CMK (cell line): ENCODE measurements at regions not wholly inside any gene's neighbourhood (a gene's known extent, or its start where the extent isn't known, plus 50 kb on each side); places are given as distances from the start of the nearest gene placed in this dataset.

ENCODE experiments used
- DNase-seq: peaks from one replicate; pipeline ENCODE4 v3.0.0-alpha.2; 2010; ENCODE audit warnings: low read depth

DNA sequence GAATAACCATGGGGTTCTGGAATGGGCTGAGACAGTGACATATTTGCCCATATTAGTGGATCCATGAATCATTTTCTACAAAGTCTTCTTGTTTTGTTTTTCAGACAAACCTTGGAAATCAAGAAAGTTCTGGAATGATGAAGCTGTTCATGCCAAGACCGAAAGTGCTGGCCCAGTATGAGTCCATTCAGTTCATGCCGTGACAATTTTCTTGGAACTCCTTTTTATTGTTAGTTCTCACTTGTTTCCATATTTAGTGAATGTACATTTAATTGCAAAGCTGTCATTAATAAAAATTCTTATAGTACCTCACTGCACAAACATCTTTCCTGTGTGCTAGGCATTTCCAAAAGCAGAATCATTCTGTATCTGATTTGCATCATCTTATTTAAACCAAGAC lies 100.6 kb upstream of the KCNJ15 start:
- DNase-seq, result no peak

- DNase-seq, result peak; percentile 47
Measured at GRCh38 chr21:38159355-38159754, 97.4 kb upstream of the KCNJ15 start.

GRCh38 chr21:38165466-38166172 lies 91.2 kb upstream of the KCNJ15 start:
- no peak for DNase-seq

DNA sequence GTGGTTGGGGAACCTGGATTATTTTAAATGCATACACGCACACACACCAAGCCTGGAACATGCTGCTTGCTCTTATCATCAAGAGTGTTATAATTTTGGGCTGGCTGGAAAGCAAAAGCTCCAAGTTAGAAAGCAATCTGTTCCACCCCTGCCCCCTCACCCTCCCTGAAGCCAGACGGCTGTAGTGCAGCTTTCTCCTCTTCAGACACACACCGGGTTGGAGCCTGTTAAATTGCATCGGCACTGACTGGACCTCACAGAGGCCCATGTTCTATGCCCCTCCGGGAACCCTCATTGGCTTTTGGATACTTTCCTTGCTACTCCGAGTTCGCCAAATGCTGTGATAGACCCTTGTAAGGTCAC lies 90.6 kb upstream of the KCNJ15 start:
- DNase-seq, result no peak

GRCh38 chr21:38167345-38167744 lies 89.4 kb upstream of the KCNJ15 start:
- DNase-seq, result no peak

DNA sequence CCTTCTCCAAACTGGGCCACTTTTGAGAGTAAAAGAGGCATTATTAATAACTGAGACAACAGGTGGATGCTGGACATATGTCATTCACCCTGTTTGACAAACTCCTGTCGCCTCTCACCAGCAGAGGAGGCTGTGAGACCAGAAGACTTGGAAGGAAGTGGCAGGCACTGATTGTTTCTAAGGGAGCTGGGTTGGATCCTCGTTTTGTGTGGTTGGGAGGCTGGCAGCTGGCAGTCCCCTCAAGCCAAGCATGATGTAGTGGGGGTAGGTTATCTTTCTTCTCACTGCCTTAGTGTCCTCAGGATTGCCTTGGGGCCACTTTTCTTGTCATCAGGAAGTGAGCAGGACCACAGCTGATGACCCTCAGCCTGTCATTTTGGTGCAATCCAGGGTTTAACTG lies 86.5 kb upstream of the KCNJ15 start:
- no peak for DNase-seq

- DNase-seq, result no peak
Measured at GRCh38 chr21:38170704-38171682, 85.8 kb upstream of the KCNJ15 start.

DNA sequence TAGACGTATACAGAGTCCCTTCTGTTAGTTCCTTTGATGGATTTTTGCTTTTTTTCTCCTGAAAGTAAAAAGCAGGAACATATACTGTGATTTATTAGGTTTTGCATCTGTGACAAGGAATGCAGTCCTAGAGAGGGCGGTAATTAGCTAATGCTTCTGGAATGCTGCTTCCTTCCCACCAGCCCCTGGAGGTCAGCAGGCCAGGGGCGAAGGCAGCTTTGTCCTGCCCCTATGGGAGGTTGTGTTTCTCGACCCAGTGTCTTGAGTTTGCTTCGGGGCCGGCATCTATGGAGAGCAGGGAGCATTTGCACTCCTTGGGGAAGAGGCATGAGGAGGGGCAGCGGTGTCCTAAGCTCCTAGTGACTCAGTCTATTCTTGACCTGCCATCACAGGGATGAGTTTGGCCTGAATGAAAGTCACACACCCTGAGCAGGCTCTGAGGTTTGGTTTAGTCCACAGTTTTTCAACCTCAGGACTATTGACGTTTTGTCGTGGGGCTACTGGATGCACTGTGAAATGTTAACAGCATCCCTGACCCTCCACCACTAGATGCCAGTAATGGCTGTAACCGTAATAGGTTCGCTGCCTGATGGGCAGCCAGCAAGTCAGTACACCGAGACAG lies 85.0 kb upstream of the KCNJ15 start:
- DNase-seq, result no peak

- DNase-seq, result no peak
Measured at GRCh38 chr21:38173276-38174035, 83.3 kb upstream of the KCNJ15 start.

DNA sequence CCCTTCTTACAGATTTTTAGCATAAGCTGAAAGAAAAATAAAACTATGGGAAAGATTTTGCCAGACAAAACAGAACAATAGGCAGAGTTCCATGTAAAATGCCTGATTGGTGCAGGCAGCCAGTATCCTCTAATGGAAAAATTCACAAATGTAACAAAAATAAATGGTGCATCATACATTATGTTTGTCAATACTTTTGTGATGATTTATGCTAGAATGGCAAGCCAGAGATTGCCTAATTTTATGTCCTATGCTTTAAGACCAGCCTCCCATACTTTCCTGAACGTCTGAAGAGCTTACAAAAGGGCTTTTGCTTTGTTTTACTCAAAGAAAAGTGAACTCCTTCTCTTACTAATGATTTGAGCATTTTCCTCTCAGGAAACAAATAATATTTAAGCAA lies 81.5 kb upstream of the KCNJ15 start:
- no peak for DNase-seq

DNA sequence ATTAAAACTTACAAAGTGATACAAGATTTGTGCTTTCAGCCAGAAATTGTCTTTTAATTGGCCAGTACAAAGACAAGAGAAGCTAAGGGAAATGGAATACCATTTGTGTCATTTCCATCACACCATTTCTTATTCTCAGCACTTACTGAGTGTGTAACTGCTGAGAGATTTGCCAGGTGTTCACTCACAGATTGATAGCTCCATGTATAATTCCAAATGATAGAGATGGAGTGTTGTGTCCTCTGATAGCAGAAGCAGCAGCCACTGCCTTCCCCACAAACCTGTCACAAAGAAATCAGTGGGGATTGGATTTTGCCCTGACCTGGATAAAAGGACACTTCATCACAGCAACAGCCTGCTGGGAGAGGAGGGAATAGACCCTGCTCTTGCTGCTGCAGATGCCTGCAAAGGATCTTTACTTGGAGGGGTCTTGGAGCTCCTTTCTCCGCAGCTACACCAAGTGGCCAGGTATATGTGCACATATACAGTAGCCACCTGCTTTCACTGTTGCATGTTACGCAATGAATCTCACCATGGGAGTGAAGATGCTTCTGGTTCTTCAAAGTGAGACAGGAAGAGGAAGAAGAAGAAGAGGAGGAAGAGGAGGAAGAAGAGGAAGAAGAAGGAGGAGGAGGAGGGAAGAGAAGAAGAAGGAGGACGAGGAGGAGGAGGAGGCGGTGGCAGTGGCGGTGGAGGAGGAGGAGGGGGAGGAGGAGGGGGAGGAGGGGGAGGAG lies 78.7 kb upstream of the KCNJ15 start:
- DNase-seq, result no peak

DNA sequence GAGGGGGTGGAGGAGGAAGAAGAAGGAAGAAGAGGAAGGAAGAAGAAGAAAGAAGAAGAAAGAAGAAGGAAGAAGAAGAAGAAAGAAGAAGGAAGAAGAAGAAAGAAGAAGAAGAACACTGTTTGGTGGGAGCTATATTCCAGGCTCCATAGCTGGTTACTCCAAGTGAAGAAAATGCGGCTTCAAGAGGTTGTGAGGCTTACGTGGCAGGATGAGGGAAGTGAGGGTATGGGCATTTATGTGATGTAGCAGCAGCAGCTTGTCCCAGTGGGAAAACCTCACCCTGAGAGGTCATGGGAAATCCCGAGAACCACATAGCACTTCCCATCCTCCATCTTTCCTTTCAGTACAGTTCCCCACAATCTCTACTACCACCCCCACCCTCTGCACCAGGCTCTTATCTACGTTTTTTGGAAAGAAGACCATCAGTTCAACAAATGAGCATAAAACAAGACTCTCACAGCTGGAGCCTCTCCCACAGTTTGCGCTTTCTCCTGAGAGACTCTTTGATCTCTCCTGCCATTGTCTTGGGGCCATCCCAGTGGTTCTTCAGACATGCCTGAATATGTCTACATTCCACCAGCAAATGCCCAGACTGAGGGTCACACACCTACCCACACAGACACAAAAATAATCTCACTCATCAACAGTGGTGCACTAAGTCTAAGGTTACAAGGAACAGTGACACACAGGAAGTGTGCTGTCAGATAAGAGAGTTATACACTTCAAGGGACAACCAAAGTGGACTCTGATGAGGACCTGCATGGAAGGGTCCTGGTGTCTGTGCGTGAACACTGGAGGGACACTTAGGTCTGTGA lies 77.9 kb upstream of the KCNJ15 start:
- no peak for DNase-seq

DNA sequence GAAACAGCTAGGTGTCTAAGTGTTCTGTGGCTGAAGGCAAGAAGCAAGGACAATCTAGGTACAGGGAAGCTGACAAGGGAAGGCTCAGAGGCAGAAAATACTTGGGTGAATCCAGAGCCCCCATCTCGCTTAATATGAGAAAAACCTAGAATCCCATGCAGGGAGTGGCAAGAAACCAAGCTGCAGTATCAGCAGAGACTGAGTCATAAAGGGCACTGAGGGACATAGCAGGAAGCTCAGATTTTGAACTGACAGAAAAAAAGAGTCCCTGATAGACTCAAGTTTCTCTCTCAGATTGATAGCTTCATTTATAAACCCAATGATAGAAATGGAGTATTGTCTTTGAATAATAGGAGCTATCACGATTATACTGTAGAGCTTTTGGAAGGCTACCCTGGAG lies 77.3 kb upstream of the KCNJ15 start:
- no peak for DNase-seq

GRCh38 chr21:38181096-38181495 lies 75.7 kb upstream of the KCNJ15 start:
- DNase-seq, result no peak

DNA sequence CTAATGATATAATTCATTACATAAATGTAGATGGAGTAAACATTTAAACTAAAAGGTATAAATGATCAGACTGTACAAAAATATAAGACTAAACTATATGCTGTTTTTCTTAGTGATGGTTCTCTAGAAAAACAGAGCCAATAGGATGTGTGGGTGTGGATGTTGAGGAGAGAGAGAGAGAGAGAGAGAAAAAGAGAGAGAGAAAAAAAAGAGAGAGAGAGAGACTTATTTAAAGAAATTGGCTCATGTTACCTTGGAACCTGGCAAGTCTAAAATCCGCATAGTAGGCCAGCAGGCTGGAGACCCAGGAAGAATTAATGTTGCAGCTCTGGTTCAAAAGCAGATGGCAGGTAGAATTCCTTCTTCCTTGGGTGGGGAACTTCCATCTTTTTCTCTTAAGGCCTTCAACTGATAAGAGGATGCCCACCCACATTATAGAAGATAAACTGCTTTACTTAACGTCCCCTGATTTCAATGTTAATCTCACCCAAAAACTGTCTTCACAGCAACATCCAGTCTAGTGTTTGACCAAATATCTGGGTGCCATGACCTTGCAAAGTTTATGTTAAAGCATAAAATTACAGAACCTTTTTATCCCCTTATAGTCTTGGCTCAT lies 74.3 kb upstream of the KCNJ15 start:
- DNase-seq, result no peak

GRCh38 chr21:38183961-38184360 lies 72.8 kb upstream of the KCNJ15 start:
- DNase-seq, result no peak

DNA sequence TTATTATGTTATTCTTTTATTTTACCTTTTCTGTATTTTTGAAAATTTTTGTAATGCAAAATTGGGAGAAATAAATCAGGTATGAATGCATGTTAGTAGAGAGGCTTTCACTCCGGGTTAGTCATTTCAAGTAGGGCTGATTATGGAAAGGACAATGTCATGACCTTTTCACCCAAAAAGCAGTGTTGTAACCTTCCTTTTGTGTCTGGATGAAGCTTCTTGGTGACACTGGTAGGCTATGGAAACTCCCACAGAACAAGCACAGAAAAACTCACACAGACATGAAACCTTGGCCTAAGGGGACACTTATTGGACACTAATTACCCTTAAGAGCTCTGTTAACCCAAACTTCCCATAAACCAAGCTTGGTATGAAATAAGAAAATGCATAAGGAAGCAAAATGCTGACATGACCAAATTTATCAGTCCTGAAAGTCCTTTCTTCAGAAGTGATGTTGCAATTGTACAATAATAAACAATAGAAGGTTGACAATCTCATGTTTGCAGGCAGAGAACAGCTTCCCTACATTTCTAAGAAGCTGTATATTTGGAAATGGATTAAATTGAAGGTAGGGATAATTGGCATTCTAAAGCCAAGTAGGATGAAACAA lies 70.0 kb upstream of the KCNJ15 start:
- no peak for DNase-seq

DNA sequence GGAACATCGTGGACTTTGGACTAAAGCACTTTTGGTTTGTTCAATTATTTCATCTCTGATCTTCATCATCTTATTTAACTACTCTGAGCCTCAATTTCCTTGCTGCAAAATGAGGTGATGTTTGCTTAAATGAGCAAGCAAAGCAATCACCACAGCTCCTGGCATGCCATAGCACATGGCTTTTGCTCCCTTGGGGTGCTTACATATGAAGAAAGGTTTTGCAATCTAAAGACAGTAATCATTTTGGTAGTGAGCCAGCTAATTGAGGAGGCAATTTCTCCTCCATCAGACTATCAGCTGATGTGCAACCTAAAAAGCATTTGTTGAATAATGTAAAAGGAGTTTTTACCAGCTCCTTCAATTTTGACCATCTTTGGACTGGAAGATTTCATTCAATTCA lies 68.8 kb upstream of the KCNJ15 start:
- DNase-seq, result no peak

GRCh38 chr21:38196036-38196435 lies 60.8 kb upstream of the KCNJ15 start:
- DNase-seq, result peak; percentile 11

DNA sequence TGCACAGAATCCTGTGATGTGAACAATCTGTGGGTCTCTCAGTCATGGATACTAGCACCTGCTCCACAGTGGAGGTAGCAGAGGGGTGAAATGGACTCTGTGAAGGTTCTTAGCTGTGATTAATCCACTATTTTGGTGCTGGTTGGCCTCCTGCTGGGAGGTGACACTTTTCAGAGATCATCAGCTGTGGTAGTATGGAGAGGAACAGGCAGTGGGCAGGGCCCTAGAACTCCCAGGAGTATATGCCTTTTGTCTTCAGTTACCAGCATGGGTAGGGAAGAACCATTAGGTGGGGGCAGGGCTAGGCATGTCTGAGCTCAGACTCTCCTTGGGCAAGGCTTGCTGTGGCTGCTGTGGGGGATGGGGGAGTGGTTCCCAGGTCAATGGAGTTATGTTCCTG lies 54.0 kb upstream of the KCNJ15 start:
- no peak for DNase-seq
